Sigmoid colon (tissue), 6 donors: ENCODE measurements at regions not wholly inside any gene's neighbourhood (a gene's known extent, or its start where the extent isn't known, plus 50 kb on each side); places are given as distances from the start of the nearest gene placed in this dataset.

ENCODE experiments used
- DNase-seq: peaks from one replicate; pipeline ENCODE4 v3.0.0-alpha.2; 2019
- H3K27ac ChIP-seq, 4 donors: fragments of 200-600 bp; sonication (generic); one replicate each; pipeline ENCODE4 v1.5.1; 2016 to 2019; ENCODE audit warnings: mild to moderate bottlenecking in 1 of 4
- H3K27me3 ChIP-seq, 3 donors: fragments of 200-600 bp; sonication (generic); one replicate each; pipeline ENCODE4 v1.5.1; 2019; ENCODE audit warnings: mild to moderate bottlenecking in 1 of 3
- H3K36me3 ChIP-seq, 4 donors: fragments of 200-600 bp; sonication (generic); one replicate each; pipeline ENCODE4 v1.5.1; 2016 to 2019
- H3K4me1 ChIP-seq, 4 donors: fragments of 200-600 bp; sonication (generic); one replicate each; pipeline ENCODE4 v1.5.1; 2017 to 2019
- H3K4me3 ChIP-seq, 4 donors: fragments of 200-600 bp; sonication (generic); one replicate each; pipeline ENCODE4 v1.5.1; 2017 to 2019; ENCODE audit warnings: mild to moderate bottlenecking in 2 of 4, moderate library complexity in 1 of 4
- H3K9me3 ChIP-seq, 4 donors: fragments of 200-600 bp in 3 of 4; sonication (generic) in 3 of 4; one replicate each; pipeline versions ENCODE4 v1.5.1 to v1.6.1; 2013 to 2019
- CTCF ChIP-seq, 4 experiments: fragments of 450-650 bp in 3 of 4; fragments of 200-600 bp in 1 of 4; IDR thresholded peaks; one replicate each; pipeline ENCODE4 v1.5.1; 2016 to 2019; ENCODE audit warnings: antibody characterized with exemption in 4 of 4, mild to moderate bottlenecking in 3 of 4, moderate library complexity in 2 of 4
- EP300 ChIP-seq, 4 donors: sonication (generic); formaldehyde crosslinking; IDR thresholded peaks; one replicate each; pipeline ENCODE4 v1.6.1; 2017; ENCODE audit warnings: antibody characterized with exemption in 4 of 4
- POLR2A ChIP-seq, 2 donors: fragments of 450-650 bp; IDR thresholded peaks; one replicate each; pipeline ENCODE4 v1.6.1; 2016; ENCODE audit warnings: antibody characterized with exemption in 2 of 2, mild to moderate bottlenecking in 2 of 2, moderate library complexity in 2 of 2
- POLR2AphosphoS5 ChIP-seq, 4 donors: sonication (generic); formaldehyde crosslinking; IDR thresholded peaks; one replicate each; pipeline ENCODE4 v1.6.1; 2017; ENCODE audit warnings: antibody characterized with exemption in 4 of 4
- WGBS, 2 donors: extraction: QIAGEN DNeasy Blood & Tissue Kit; methylation state at CpG; one replicate each; pipeline ENCODE4 v1.1.7; 2013; 5-methylcytosine and 5-hydroxymethylcytosine counted together
- intact Hi-C: fragments of 100-400 bp; cut with DNase I; formaldehyde crosslinking; loops from one replicate; pipeline ENCODE4 v1.15.1; 2023
- donor health status: healthy with polysubstance abuse.
- donor health status: healthy.

- H3K27me3 ChIP-seq: no peaks in the 10 kb centered on the region
- H3K4me1 ChIP-seq: no peaks in the 10 kb centered on the region
- no peak for DNase-seq
- H3K4me3 ChIP-seq: no peak overlapping the region
- no peak for TF ChIP-seq POLR2AphosphoS5 (IDR thresholded peaks at IDR 0.05)
- TF ChIP-seq EP300 (IDR thresholded peaks at IDR 0.05): no peak
- TF ChIP-seq CTCF (IDR thresholded peaks at IDR 0.05): no peak
- TF ChIP-seq POLR2A (IDR thresholded peaks at IDR 0.05): no peak
- H3K9me3 ChIP-seq: no peaks in the 10 kb centered on the region
- intact Hi-C loops: no loop called here
- H3K36me3 ChIP-seq: no peaks in the 10 kb centered on the region
- 93% methylated on average over 1 of the region's 1 CpG for WGBS, 2 donors
- no peak overlapping the region for H3K27ac ChIP-seq
Observed at GRCh38 chr2:58434692-58435091, 193.6 kb upstream of the FANCL start.

DNA sequence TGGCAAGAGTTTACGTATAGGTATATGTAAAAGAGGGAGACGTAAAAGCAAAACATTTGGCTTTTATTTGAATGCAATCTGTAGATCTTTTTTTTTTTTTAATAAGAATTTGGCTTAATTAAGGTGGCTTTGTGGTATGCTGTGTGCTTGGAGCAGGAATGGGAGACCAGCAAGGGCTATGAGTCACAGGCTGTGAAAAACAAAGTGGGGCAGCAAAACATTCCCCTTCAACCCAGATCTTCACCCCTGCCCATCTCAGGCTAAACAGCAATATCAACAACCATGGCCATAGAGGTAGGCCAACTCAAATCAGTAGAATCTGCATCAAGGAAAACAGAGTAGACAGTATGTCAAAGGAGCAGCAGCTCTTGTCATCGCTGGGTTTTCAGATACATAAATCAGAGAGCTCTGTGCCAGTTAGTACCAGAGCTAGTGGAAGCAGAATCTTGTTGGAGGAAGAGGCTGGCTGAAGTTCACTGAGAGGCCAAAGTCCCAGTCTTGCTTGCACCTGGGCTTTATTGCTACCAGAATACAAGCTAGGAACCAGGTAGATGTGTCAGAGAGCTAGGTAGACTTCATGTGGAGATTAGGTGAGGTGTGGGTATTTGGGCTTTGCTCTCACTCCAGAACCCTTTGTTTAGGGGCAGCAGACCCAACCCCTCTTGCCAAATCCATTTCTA lies 191.5 kb upstream of the FANCL start:
- H3K36me3 ChIP-seq: no peaks in the 10 kb centered on the region
- TF ChIP-seq POLR2A (IDR thresholded peaks at IDR 0.05) (no peak), CTCF (IDR thresholded peaks at IDR 0.05) (no peak), POLR2AphosphoS5 (IDR thresholded peaks at IDR 0.05) (no peak), EP300 (IDR thresholded peaks at IDR 0.05) (no peak)
- no peak overlapping the region for H3K27ac ChIP-seq
- peaks cover 0 to 11% (median 8%) of the 10 kb centered on the region in 4 donors for H3K4me1 ChIP-seq
- intact Hi-C loops: no loop called here
- H3K4me3 ChIP-seq: no peak overlapping the region
- H3K27me3 ChIP-seq: peaks cover 0 to under 1% (median 0%) of the 10 kb centered on the region in 3 donors
- WGBS, 2 donors: 38 to 79% methylated on average over 3 of the region's 3 CpGs
- H3K9me3 ChIP-seq: no peaks in the 10 kb centered on the region
- no peak for DNase-seq

DNA sequence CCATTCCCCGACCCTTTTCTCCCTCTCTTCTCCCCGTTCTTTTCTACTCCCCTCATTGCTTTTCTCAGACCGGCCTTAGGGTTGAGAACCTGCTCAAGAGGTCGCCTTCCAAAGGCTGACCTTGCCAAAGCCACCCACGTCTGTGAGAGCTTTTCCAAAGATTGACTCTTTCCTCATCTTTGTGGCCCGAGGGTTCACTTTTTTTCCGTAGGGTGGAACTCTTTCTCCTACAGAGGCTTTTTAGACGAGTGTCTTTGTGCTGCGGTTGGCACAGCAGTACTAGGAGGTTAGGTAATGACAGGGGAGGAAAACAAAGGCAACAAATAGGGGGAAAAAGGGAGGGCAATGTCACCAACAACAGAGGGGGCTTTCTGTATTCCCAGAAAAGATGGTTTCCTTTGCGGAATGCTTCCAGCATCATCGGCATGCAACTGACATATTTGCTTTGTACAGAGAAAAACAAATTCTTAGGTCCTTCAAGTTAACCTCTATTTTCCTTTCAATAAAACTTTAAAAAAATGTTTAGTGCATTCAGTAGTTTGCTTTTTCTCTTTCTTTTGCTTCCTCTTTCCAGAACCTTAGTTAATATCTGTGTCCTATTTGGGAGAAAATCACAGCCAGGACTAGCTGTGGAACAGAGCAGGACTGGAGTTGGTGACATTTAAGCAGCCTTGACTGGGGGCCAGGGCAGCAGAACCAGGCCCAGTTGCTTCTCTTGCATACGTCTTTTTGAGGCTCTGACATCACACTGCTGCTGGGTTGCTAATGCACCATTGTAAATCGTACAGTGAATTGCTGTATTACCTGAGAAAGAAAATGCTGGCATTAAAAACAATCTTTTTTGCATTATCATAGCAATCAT lies 188.1 kb upstream of the FANCL start:
- 46 to 48% methylated on average over 13 of the region's 13 CpGs for WGBS, 2 donors
- intact Hi-C loops: no loop called here
- H3K4me1 ChIP-seq: peaks cover 0 to 17% (median 15%) of the 10 kb centered on the region in 4 donors
- DNase-seq: no peak
- H3K27me3 ChIP-seq: peaks cover 0 to 5% (median 0%) of the 10 kb centered on the region in 3 donors
- no peaks in the 10 kb centered on the region for H3K36me3 ChIP-seq
- no peaks in the 10 kb centered on the region for H3K9me3 ChIP-seq
- no peak for TF ChIP-seq POLR2A (IDR thresholded peaks at IDR 0.05)
- TF ChIP-seq CTCF (IDR thresholded peaks at IDR 0.05): no peak
- no peak for TF ChIP-seq POLR2AphosphoS5 (IDR thresholded peaks at IDR 0.05)
- TF ChIP-seq EP300 (IDR thresholded peaks at IDR 0.05): no peak
- peak overlapping the region in 3 of 4 donors; percentile 36 to 49 (median 47) for H3K4me3 ChIP-seq
- no peak overlapping the region for H3K27ac ChIP-seq

DNA sequence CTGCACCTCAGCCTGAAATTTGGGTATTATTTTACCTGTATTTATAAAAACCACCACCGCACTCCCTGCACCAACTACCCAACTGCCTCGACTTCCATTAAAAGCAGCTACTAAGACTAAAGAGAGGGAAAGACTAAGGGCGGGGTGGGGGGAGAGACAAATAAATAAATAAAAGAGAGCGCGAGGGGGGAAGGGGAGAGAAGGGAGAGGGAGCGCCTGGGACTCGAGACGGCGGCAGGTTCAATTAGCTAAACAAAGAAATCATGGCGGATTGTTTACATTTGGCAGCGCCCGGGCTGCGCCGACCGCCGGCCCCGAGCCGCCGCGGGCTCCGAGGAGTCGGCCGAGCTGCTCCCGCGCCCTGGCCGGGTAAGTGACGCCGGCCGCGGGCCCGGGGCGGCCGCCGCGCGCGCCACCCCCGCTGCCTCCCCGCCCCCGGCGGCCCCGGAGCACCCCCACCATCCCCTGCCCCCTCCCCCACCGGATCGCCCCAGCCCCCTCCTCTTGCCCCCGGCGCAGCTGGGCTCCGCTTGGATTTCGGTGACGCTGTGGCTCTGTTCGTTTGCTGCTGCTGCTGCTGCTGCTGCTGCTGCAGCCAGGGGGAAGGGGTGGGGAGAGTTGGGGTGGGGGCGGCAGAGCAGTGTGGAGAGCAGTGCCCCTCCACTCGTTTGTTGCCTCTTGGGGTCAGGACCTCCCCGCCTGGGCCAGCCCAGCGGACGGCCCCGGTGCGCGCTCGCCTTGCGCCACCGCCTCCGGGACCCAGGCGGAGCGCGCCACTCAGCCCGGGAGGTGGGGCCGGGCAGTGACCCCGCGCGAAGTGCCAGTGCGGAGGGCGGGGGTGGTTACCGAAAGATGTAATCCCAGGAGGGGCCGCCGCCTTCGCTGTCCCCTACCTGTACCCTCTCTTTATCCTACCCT lies 187.2 kb upstream of the FANCL start:
- peaks cover 0 to 5% (median 0%) of the 10 kb centered on the region in 3 donors for H3K27me3 ChIP-seq
- peak overlapping the region; percentile 28 to 49 (median 42) for H3K4me3 ChIP-seq
- H3K4me1 ChIP-seq: peaks cover 0 to 17% (median 15%) of the 10 kb centered on the region in 4 donors
- TF ChIP-seq POLR2A (IDR thresholded peaks at IDR 0.05) (no peak), POLR2AphosphoS5 (IDR thresholded peaks at IDR 0.05) (no peak), EP300 (IDR thresholded peaks at IDR 0.05) (no peak), CTCF (IDR thresholded peaks at IDR 0.05) (no peak)
- DNase-seq: no peak
- intact Hi-C loops: no loop called here
- no peaks in the 10 kb centered on the region for H3K9me3 ChIP-seq
- no peak overlapping the region for H3K27ac ChIP-seq
- no peaks in the 10 kb centered on the region for H3K36me3 ChIP-seq
- 0 to 2% methylated on average over 76 of the region's 76 CpGs for WGBS, 2 donors
